HEK293T (cell line): ENCODE measurements at regions not wholly inside any gene's neighbourhood (a gene's known extent, or its start where the extent isn't known, plus 50 kb on each side); places are given as distances from the start of the nearest gene placed in this dataset.

Source experiments
- CTCF ChIA-PET: fragments of 350-600 bp; formaldehyde crosslinking; extraction: SDS; loops from one replicate; lab custom pipeline; 2021; ENCODE audit warnings: antibody characterized with exemption, inconsistent platforms; lab: Yijun Ruan, JAX
- POLR2A ChIA-PET: fragments of 350-600 bp; formaldehyde crosslinking; extraction: SDS; loops from one replicate; lab custom pipeline; 2020; ENCODE audit warnings: antibody characterized with exemption, inconsistent platforms; lab: Yijun Ruan, JAX
- DNase-seq: peaks from one replicate; pipeline ENCODE4 v3.0.0; 2012; ENCODE audit warnings: mixed read lengths; ENCODE audit errors: extremely low spot score
- ARNT ChIP-seq: fragments of 450-650 bp; IDR thresholded peaks from 2 replicates; pipeline ENCODE4 v1.6.1; 2017; ENCODE audit warnings: mild to moderate bottlenecking
- BHLHE40 ChIP-seq: fragments of 450-650 bp; IDR thresholded peaks from 2 replicates; pipeline ENCODE4 v1.6.1; 2016; ENCODE audit warnings: mild to moderate bottlenecking, moderate library complexity, borderline replicate concordance
- CTBP1 ChIP-seq: fragments of 450-650 bp; IDR thresholded peaks from 2 replicates; pipeline ENCODE4 v1.6.1; 2016; ENCODE audit warnings: borderline replicate concordance
- ELF4 ChIP-seq: fragments of 450-650 bp; IDR thresholded peaks from 2 replicates; pipeline ENCODE4 v1.6.1; 2017; ENCODE audit warnings: antibody characterized with exemption
- FOXA1 ChIP-seq: fragments of 450-650 bp; IDR thresholded peaks from 2 replicates; pipeline ENCODE4 v1.6.1; 2016; ENCODE audit warnings: mild to moderate bottlenecking
- FOXK2 ChIP-seq: fragments of 450-650 bp; IDR thresholded peaks from 2 replicates; pipeline ENCODE4 v1.6.1; 2016; ENCODE audit warnings: mild to moderate bottlenecking
- FOXM1 ChIP-seq: fragments of 450-650 bp; IDR thresholded peaks from 2 replicates; pipeline ENCODE4 v1.6.1; 2017; ENCODE audit warnings: mild to moderate bottlenecking, borderline replicate concordance
- HDGF ChIP-seq: fragments of 450-650 bp; IDR thresholded peaks from 2 replicates; pipeline ENCODE4 v1.6.1; 2017; ENCODE audit warnings: antibody characterized with exemption, borderline replicate concordance
- L3MBTL2 ChIP-seq: fragments of 450-650 bp; conservative IDR thresholded peaks from 2 replicates; pipeline ENCODE4 v1.6.1; 2016; ENCODE audit warnings: mild to moderate bottlenecking
- LEF1 ChIP-seq: fragments of 450-650 bp; IDR thresholded peaks from 2 replicates; pipeline ENCODE4 v1.6.1; 2017; ENCODE audit warnings: mild to moderate bottlenecking, borderline replicate concordance
- NFRKB ChIP-seq: fragments of 450-650 bp; IDR thresholded peaks from 2 replicates; pipeline ENCODE4 v1.6.1; 2016; ENCODE audit warnings: mild to moderate bottlenecking, moderate library complexity
- PKNOX1 ChIP-seq: fragments of 450-650 bp; IDR thresholded peaks from 2 replicates; pipeline ENCODE4 v1.6.1; 2016
- SP1 ChIP-seq: fragments of 450-650 bp; IDR thresholded peaks from 2 replicates; pipeline ENCODE4 v1.6.1; 2017
- SUZ12 ChIP-seq: fragments of 450-650 bp; IDR thresholded peaks from 2 replicates; pipeline ENCODE4 v1.6.1; 2016; ENCODE audit warnings: mild to moderate bottlenecking
- TARDBP ChIP-seq: fragments of 450-650 bp; IDR thresholded peaks from 2 replicates; pipeline ENCODE4 v1.6.1; 2016
- ZNF384 ChIP-seq: fragments of 450-650 bp; IDR thresholded peaks from 2 replicates; pipeline ENCODE4 v1.6.1; 2016

GRCh38 chr15:45885801-45886200, 251.0 kb downstream of the SQOR start:
- DNase-seq: no peak
- POLR2A ChIA-PET: no interaction called here
- CTCF ChIA-PET: no interaction called here
- TF ChIP-seq PKNOX1 (no peak), SP1 (no peak), LEF1 (no peak), BHLHE40 (no peak), HDGF (no peak), FOXK2 (no peak), FOXM1 (no peak), ZNF384 (no peak), CTBP1 (no peak), ELF4 (no peak), ARNT (no peak)

- DNase-seq: no peak
- TF ChIP-seq NFRKB (no peak), FOXM1 (no peak), LEF1 (no peak), SP1 (no peak), L3MBTL2 (no peak), TARDBP (no peak), SUZ12 (no peak), FOXK2 (no peak), PKNOX1 (no peak), HDGF (no peak), CTBP1 (no peak), ARNT (no peak), BHLHE40 (no peak), ELF4 (no peak)
- ChIA-PET CTCF (no interaction called here), POLR2A (no interaction called here)
These were observed 256.9 kb downstream of the SQOR start for GRCh38 chr15:45891766-45892165.

- no peak for DNase-seq
- CTCF ChIA-PET: no interaction called here
- TF ChIP-seq SUZ12: no peak
- TF ChIP-seq LEF1: no peak
- TF ChIP-seq SP1: no peak
- TF ChIP-seq ARNT: no peak
- no peak for TF ChIP-seq NFRKB
- no peak for TF ChIP-seq L3MBTL2
- no peak for TF ChIP-seq BHLHE40
- no peak for TF ChIP-seq FOXK2
- no peak for TF ChIP-seq ZNF384
- TF ChIP-seq ELF4: no peak
- TF ChIP-seq HDGF: no peak
- no peak for TF ChIP-seq CTBP1
- TF ChIP-seq PKNOX1: no peak
- no peak for TF ChIP-seq FOXM1
- TF ChIP-seq TARDBP: no peak
- TF ChIP-seq FOXA1: no peak
These were observed 257.4 kb downstream of the SQOR start for GRCh38 chr15:45892182-45892581.

GRCh38 chr15:45903283-45903682, 268.5 kb downstream of the SQOR start:
- CTCF ChIA-PET: no interaction called here
- no peak for TF ChIP-seq SP1
- TF ChIP-seq PKNOX1: no peak
- TF ChIP-seq HDGF: no peak
- TF ChIP-seq FOXA1: no peak
- no peak for TF ChIP-seq BHLHE40
- TF ChIP-seq CTBP1: no peak
- TF ChIP-seq FOXK2: no peak
- TF ChIP-seq ARNT: no peak
- no peak for TF ChIP-seq NFRKB
- no peak for TF ChIP-seq SUZ12
- TF ChIP-seq ZNF384: no peak
- TF ChIP-seq L3MBTL2: no peak
- TF ChIP-seq TARDBP: no peak
- TF ChIP-seq LEF1: no peak
- no peak for TF ChIP-seq FOXM1
- TF ChIP-seq ELF4: no peak
- POLR2A ChIA-PET: no interaction called here
- DNase-seq: no peak

More at GRCh38 chr15:45892182-45892581, 257.4 kb downstream of the SQOR start:
- POLR2A ChIA-PET: no interaction called here

- POLR2A ChIA-PET: no interaction called here
- TF ChIP-seq LEF1 (no peak), ZNF384 (no peak), SUZ12 (no peak), L3MBTL2 (no peak), FOXK2 (no peak), ARNT (no peak), SP1 (no peak), NFRKB (no peak), CTBP1 (no peak), TARDBP (no peak), PKNOX1 (no peak), FOXA1 (no peak), ELF4 (no peak), FOXM1 (no peak), HDGF (no peak)
- DNase-seq: no peak
- CTCF ChIA-PET: no interaction called here
These were observed 269.2 kb downstream of the SQOR start for GRCh38 chr15:45904019-45904418.
